Activated CD8-positive, alpha-beta memory T cell treated with anti-CD3 and anti-CD28 coated beads, Interleukin-2, amount 10 ng/mL, durations not matched to agents 7 days and 5 days (primary cell): ENCODE measurements at regions not wholly inside any gene's neighbourhood (a gene's known extent, or its start where the extent isn't known, plus 50 kb on each side); places are given as distances from the start of the nearest gene placed in this dataset.
"Not testable (repeated sequence)": the region's sequence is repeated elsewhere in the genome, so short reads cannot be mapped to it uniquely, and the experiment has no call there.

Source experiments
- ATAC-seq: fragments of 150-1000 bp; cut with Tn5 transposase; one replicate; pipeline ENCODE4 v1.10.0; 2021; ENCODE audit warnings: moderate library complexity
- CTCF ChIA-PET: fragments of 350-600 bp; sonication (Branson Sonifier 250); formaldehyde crosslinking; loops from one replicate; lab custom pipeline; 2021; ENCODE audit warnings: antibody characterized with exemption; lab: Charles Lee
- DNase-seq: peaks from one replicate; pipeline ENCODE4 v3.0.0-alpha.2; 2020
- H3K27ac Mint-ChIP-seq: one replicate; pipeline ENCODE4 v1.8.0; 2021; ENCODE audit warnings: mild to moderate bottlenecking, mixed read lengths
- H3K27me3 Mint-ChIP-seq: one replicate; pipeline ENCODE4 v1.8.0; 2021; ENCODE audit warnings: mixed read lengths
- H3K36me3 Mint-ChIP-seq: one replicate; pipeline ENCODE4 v1.8.0; 2021; ENCODE audit warnings: mild to moderate bottlenecking, mixed read lengths
- H3K4me1 Mint-ChIP-seq: one replicate; pipeline ENCODE4 v1.8.0; 2021; ENCODE audit warnings: mixed read lengths
- H3K4me3 Mint-ChIP-seq: one replicate; pipeline ENCODE4 v1.8.0; 2021; ENCODE audit warnings: mild to moderate bottlenecking, moderate library complexity, mixed read lengths
- H3K9me3 Mint-ChIP-seq: one replicate; pipeline ENCODE4 v1.8.0; 2022; ENCODE audit warnings: low read depth, mixed read lengths

DNA sequence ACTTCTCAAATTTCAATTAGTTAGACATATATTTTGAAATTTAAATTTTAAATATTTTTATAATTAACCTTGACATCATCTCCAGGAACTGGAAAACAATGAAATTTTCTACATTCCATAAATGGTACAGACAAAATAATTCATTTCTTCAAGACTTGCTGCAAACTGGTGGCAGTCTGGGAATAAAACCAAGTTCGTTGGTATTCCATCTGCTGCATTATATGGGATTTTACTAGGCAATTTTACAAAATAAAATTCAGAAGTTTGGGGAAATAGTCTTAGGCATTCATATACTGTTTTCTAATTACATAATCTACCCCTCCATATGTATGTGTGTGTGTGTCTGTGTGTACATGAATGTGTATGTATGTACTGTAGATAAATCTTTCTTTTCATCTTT is 984.6 kb upstream of the KCND2 start:
- no peak overlapping the region for H3K4me3 Mint-ChIP-seq
- DNase-seq (no peak), ATAC-seq (no peak)
- no peaks in the 10 kb centered on the region for H3K9me3 Mint-ChIP-seq
- CTCF ChIA-PET: no interaction called here
- no peak overlapping the region for H3K27ac Mint-ChIP-seq
- H3K36me3 Mint-ChIP-seq: no peaks in the 10 kb centered on the region
- H3K27me3 Mint-ChIP-seq: no peaks in the 10 kb centered on the region
- H3K4me1 Mint-ChIP-seq: no peaks in the 10 kb centered on the region

DNA sequence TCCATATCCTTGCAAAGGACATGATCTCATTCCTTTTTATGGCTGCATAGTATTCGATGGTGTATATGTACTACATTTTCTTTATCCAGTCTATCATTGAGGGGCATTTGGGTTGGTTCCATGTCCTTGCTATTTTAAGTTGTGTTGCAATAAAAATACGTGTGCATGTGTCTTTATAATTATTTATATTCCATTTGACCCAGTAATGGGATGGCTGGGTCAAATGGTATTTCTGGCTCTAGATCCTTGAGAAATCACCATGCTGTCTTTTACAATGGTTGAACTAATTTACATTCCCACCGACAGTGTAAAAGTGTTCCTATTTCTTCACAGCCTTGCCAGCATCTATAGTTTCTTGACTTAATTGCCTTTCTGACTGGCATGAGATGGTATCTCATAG is 972.6 kb upstream of the KCND2 start:
- H3K9me3 Mint-ChIP-seq, CTCF ChIA-PET: not testable (repeated sequence)

DNA sequence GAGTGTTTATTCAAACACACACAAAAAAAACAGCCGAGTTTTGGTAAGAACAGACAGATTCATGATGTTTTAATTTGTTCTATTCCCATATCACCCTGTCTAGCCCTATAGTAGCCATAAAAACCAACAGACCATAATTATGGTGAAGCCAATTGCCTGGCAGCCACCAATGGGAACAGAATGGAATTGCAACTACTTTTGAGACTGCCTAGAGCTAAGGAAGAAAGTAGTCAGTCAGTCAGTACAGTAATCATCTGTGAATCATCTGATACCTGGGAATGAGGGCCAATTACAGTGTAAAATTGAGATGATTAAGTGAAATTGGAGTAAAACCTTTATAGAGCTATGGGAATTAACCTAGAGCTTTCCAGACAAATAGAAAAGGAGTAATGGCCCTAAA is 952.7 kb upstream of the KCND2 start:
- Mint-ChIP-seq H3K36me3 (no peaks in the 10 kb centered on the region), H3K9me3 (no peaks in the 10 kb centered on the region), H3K4me3 (no peak overlapping the region), H3K27ac (no peak overlapping the region), H3K27me3 (no peaks in the 10 kb centered on the region), H3K4me1 (no peaks in the 10 kb centered on the region)
- CTCF ChIA-PET: no interaction called here
- ATAC-seq (no peak), DNase-seq (no peak)

More for the DNA sequence above, 972.6 kb upstream of the KCND2 start:
- not testable (repeated sequence) for H3K4me3 Mint-ChIP-seq, H3K36me3 Mint-ChIP-seq, H3K4me1 Mint-ChIP-seq, ATAC-seq, H3K27me3 Mint-ChIP-seq, DNase-seq, H3K27ac Mint-ChIP-seq

DNA sequence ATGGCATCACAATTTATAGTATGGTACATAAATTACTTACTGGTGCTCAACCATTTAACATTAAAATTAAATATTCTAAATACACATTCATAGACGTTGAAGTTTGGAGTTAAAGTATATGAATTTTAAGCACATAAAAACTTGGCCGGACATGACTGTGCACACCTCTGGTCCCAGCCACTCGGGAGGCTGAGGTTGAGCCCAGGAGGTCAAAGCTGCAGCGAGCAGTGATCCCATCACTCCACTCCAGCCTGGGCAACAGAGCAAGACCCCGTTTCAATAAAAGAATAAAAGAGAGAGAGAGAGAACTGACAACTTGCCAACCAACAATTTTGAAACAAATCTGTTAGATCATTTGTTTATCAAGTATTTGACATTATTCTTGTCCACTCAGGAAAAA is 943.3 kb upstream of the KCND2 start:
- H3K27ac Mint-ChIP-seq: no peak overlapping the region
- H3K27me3 Mint-ChIP-seq: no peaks in the 10 kb centered on the region
- peaks cover 6% of the 10 kb centered on the region for H3K9me3 Mint-ChIP-seq
- H3K36me3 Mint-ChIP-seq: no peaks in the 10 kb centered on the region
- CTCF ChIA-PET: no interaction called here
- no peak for DNase-seq
- ATAC-seq: no peak
- H3K4me1 Mint-ChIP-seq: no peaks in the 10 kb centered on the region
- no peak overlapping the region for H3K4me3 Mint-ChIP-seq

DNA sequence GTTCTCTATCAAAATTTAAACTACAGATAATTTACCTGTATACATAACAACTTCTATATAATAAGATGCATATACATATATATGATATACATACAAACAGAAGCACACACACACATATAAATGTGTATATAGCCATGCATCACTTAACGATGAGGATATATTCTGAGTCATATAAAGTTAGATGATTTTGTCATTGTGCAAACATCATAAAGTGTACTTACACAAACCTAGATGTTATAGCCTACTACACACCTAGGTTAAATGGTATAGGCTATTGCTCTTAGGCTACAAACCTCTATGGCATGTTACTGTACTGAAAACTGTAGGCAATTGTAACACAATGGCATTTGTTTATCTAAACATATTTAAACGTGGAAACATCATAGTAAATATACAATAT is 937.6 kb upstream of the KCND2 start:
- Mint-ChIP-seq H3K27me3 (no peaks in the 10 kb centered on the region), H3K4me3 (no peak overlapping the region), H3K4me1 (no peaks in the 10 kb centered on the region), H3K27ac (no peak overlapping the region), H3K36me3 (no peaks in the 10 kb centered on the region), H3K9me3 (peaks cover 4% of the 10 kb centered on the region)
- CTCF ChIA-PET: no interaction called here
- no peak for ATAC-seq
- no peak for DNase-seq

DNA sequence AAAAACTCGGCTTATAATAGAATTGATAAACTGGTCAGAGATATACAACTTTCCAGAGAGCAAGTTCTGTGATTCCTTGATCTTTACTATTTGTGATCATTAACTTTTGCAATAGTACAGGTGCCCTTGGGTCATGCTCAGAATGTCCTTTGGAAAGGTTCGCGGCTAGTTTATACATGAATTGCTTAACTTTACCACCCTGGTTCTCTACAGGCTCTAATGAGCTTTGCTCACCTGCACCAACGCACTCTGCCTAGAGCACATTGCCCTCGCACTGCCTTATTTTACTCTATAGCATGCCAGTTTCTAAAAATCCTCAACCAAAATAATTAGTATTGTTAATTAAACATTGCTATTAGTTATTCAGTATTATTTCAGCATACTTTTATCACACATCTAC is 931.2 kb upstream of the KCND2 start:
- ATAC-seq (no peak), DNase-seq (no peak)
- Mint-ChIP-seq H3K9me3 (peaks cover 8% of the 10 kb centered on the region), H3K4me3 (no peak overlapping the region), H3K27me3 (no peaks in the 10 kb centered on the region), H3K4me1 (no peaks in the 10 kb centered on the region), H3K36me3 (no peaks in the 10 kb centered on the region), H3K27ac (no peak overlapping the region)
- CTCF ChIA-PET: no interaction called here

DNA sequence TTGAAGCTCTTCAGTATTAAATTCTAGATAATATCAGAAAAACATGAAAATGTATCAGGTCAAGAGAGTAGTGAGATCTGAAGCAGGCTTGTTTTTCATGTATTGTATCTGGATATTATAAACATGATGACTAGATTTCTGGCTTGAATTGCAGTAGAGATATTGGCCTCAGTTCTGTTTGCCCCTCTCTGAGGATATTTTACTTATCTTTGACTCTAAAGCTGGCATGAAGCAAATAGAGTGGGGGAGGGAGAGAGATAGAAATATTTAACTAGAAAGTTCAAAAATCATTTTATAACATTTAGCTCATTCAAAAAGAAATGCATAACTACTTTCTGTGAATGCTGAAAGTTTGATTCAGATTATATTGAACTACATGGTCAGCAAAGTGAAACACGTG is 929.7 kb upstream of the KCND2 start:
- Mint-ChIP-seq H3K4me3 (no peak overlapping the region), H3K4me1 (no peaks in the 10 kb centered on the region), H3K9me3 (peaks cover 8% of the 10 kb centered on the region), H3K36me3 (no peaks in the 10 kb centered on the region), H3K27me3 (no peaks in the 10 kb centered on the region), H3K27ac (no peak overlapping the region)
- CTCF ChIA-PET: no interaction called here
- ATAC-seq (no peak), DNase-seq (no peak)

DNA sequence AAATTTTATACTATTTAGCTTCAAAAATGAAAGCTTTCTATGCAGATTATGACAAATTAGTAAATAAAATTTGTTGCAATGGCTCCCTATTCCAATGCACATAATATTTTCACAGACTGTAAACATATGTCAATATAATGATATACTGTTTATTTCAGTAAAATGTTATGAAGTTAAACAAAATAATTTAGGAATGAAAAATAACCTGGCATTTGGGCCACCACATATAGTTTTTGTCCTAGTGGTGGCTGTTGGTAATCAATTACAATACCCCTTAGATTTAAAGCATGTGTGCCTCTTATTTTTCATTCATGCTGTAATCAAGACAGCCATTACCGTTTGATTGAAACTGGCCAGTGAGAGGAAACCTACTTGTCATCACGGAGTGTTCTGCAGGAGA is 928.5 kb upstream of the KCND2 start:
- H3K36me3 Mint-ChIP-seq: no peaks in the 10 kb centered on the region
- H3K4me3 Mint-ChIP-seq: no peak overlapping the region
- no peaks in the 10 kb centered on the region for H3K4me1 Mint-ChIP-seq
- DNase-seq (no peak), ATAC-seq (no peak)
- H3K9me3 Mint-ChIP-seq: peaks cover 8% of the 10 kb centered on the region
- H3K27me3 Mint-ChIP-seq: no peaks in the 10 kb centered on the region
- CTCF ChIA-PET: no interaction called here
- H3K27ac Mint-ChIP-seq: no peak overlapping the region

DNA sequence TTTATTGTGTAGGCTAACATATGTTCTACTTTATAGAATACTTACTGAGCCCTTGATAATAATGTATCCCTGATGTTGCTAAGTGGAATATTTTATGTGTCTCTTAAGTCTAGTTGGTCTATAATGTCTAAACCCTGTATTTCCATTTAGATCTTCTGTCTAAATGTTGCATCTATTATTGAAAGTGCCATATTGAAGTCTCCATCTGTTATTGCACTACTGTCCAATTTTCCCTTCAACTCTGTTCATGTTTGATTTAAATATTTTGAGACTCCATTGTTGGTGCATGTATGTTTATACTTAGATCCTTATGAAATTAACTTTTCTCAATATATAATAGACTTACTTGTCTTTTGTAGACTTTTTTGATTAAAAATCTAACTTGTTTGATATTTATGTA is 924.5 kb upstream of the KCND2 start:
- Mint-ChIP-seq H3K36me3 (no peaks in the 10 kb centered on the region), H3K9me3 (peaks cover 6% of the 10 kb centered on the region), H3K27ac (no peak overlapping the region), H3K4me3 (no peak overlapping the region), H3K4me1 (no peaks in the 10 kb centered on the region), H3K27me3 (no peaks in the 10 kb centered on the region)
- DNase-seq (no peak), ATAC-seq (no peak)
- CTCF ChIA-PET: no interaction called here

DNA sequence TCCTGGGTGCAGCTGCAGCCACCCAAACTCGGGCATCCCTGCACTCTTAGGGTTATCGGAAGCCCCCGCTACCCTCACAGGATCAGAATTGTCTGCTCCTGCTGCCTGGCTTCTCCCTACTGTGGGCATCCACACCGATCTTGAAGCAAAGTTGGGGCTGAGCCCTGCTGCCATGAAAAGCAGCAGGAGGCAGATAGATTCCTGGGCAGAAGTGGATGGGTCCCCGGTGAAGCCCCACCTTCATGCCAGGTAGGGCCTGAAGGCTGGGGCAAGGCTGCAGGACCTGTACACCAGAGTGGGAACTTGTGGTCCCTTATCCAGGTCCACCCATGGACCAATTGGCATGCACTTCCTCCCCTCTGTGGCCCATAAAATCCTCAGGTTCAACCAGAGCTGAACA is 922.6 kb upstream of the KCND2 start:
- no peaks in the 10 kb centered on the region for H3K4me1 Mint-ChIP-seq
- H3K9me3 Mint-ChIP-seq: peaks cover 6% of the 10 kb centered on the region
- H3K27me3 Mint-ChIP-seq: no peaks in the 10 kb centered on the region
- no peak for DNase-seq
- CTCF ChIA-PET: no interaction called here
- H3K36me3 Mint-ChIP-seq: no peaks in the 10 kb centered on the region
- no peak for ATAC-seq
- no peak overlapping the region for H3K4me3 Mint-ChIP-seq
- no peak overlapping the region for H3K27ac Mint-ChIP-seq

DNA sequence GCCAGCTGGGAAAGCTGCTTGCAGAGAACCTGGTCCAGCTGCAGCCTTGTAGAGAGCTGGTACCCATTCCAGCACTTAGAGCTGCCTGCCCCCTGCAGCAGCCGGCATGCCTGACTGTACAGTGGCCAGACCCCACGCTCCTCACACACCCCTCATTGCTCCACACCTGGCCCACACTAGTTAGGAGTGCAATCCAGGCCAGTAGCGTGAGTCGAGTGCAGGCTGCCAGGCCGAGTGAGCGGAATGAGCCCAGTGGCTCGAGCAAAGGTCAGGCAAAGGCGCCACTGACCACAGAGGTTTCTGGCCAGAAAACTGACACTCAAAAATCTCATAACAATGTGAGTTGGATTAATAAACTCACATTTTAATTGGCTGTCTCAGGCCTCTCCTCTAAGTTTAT is 921.7 kb upstream of the KCND2 start:
- Mint-ChIP-seq H3K36me3 (no peaks in the 10 kb centered on the region), H3K4me3 (no peak overlapping the region), H3K9me3 (peaks cover 7% of the 10 kb centered on the region), H3K27me3 (no peaks in the 10 kb centered on the region), H3K4me1 (no peaks in the 10 kb centered on the region), H3K27ac (no peak overlapping the region)
- no peak for ATAC-seq
- DNase-seq: no peak
- CTCF ChIA-PET: no interaction called here

DNA sequence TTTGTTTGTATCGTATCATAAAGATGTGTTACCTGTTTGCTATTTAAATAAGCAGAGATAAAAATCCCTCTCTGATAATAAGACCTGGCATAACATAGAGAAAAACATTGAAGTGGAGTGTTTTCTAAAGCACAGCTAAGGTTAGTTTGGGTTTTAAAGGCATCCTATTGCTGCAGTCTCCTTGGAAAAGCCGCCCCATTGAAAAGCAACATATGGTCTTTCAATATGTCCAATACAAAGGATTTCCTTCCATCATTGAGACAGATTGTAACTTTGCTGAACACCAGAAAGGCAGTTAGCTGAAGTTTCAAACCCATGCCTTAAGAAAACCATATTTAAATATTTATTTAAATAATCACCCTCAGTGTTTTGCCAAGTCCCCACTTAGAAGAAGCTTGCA is 898.5 kb upstream of the KCND2 start:
- no peak for ATAC-seq
- Mint-ChIP-seq H3K27me3 (no peaks in the 10 kb centered on the region), H3K4me1 (no peaks in the 10 kb centered on the region), H3K36me3 (no peaks in the 10 kb centered on the region), H3K4me3 (no peak overlapping the region), H3K9me3 (peaks cover 2% of the 10 kb centered on the region), H3K27ac (no peak overlapping the region)
- CTCF ChIA-PET: no interaction called here
- no peak for DNase-seq

DNA sequence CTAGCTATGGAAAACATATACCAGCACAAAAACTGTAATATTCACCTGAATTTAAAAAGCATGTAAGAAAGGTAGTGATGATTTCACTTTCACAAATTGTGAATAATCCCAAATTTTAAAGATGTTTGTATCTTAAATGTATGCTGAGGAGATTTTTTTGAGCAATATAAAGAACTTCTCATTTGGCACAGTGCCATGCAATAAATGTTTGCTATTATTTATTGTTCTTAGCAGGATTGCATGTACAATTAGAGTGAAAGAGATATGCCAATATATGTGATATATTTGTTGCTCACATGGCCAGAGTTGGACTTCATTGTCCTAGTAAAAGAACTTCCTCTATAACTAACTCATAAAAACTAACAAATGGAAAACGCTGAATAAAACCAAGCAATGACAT is 895.1 kb upstream of the KCND2 start:
- no peaks in the 10 kb centered on the region for H3K27me3 Mint-ChIP-seq

DNA sequence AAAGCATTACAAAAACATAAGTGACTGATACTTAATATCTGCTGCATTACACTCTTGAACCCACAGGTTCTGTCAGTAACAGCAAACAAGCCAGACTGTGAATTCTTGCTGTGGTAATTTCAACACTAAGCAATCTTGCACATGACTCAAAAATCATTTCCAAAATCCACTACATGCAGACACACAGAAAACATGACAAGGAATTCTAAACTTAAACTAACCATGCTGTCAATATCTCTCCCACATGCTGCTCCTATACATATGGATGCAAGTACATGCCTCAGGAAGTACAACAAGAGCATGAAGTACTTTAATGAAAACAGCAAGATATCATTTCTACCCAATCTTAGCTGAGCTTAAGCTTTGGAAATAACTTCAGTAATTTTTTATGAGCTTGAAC is 890.2 kb upstream of the KCND2 start:
- H3K9me3 Mint-ChIP-seq: peaks cover 2% of the 10 kb centered on the region
- CTCF ChIA-PET: no interaction called here
- H3K27me3 Mint-ChIP-seq: no peaks in the 10 kb centered on the region
- H3K27ac Mint-ChIP-seq: no peak overlapping the region
- ATAC-seq (no peak), DNase-seq (no peak)
- no peak overlapping the region for H3K4me3 Mint-ChIP-seq
- H3K4me1 Mint-ChIP-seq: no peaks in the 10 kb centered on the region
- H3K36me3 Mint-ChIP-seq: no peaks in the 10 kb centered on the region

More for the DNA sequence above, 895.1 kb upstream of the KCND2 start:
- ATAC-seq: no peak
- CTCF ChIA-PET: no interaction called here
- Mint-ChIP-seq H3K27ac (no peak overlapping the region), H3K4me1 (no peaks in the 10 kb centered on the region), H3K36me3 (no peaks in the 10 kb centered on the region), H3K4me3 (no peak overlapping the region), H3K9me3 (no peaks in the 10 kb centered on the region)
- no peak for DNase-seq

DNA sequence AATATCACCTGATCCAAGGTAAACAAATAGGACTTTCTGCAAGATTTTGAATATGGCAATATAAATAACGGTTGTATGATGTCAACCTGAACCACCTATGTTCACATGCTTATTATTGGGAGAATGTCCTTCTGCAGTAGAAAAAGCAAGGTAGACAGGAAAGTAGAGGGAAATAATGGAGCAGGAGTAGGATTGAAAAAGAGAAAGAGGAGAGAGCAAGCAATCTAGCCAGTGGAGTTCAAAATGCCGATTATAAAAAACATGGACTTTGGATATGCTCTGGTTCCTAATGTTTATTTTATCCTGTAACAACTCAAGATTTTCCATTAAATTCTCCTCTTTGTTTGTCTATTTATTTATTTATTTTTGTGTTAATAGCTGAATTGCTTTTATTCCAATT is 878.0 kb upstream of the KCND2 start:
- CTCF ChIA-PET: no interaction called here
- Mint-ChIP-seq H3K36me3 (no peaks in the 10 kb centered on the region), H3K9me3 (no peaks in the 10 kb centered on the region), H3K4me1 (no peaks in the 10 kb centered on the region), H3K27me3 (no peaks in the 10 kb centered on the region), H3K27ac (no peak overlapping the region), H3K4me3 (no peak overlapping the region)
- DNase-seq: no peak
- ATAC-seq: no peak
